Keratinocyte (primary cell): ENCODE measurements at regions not wholly inside any gene's neighbourhood (a gene's known extent, or its start where the extent isn't known, plus 50 kb on each side); places are given as distances from the start of the nearest gene placed in this dataset.

Experiments
- CTCF ChIP-seq, 3 experiments: IDR thresholded peaks in 1 of 3; conservative IDR thresholded peaks in 1 of 3; optimal IDR thresholded peaks in 1 of 3; 2 replicates in 2 of 3; 3 replicates in 1 of 3; pipeline versions ENCODE3 to v1.5.1; 2011; ENCODE audit warnings: low read length in 3 of 3, mild to moderate bottlenecking in 3 of 3, moderate library complexity in 2 of 3, control low read depth in 1 of 3, inconsistent platforms in 1 of 3; ENCODE audit not compliant: insufficient read depth in 2 of 3; ENCODE audit errors: extremely low read depth in 1 of 3
- EZH2 ChIP-seq: IDR thresholded peaks from one replicate; pipeline ENCODE4 v1.6.1; 2012; ENCODE audit warnings: inconsistent platforms, mild to moderate bottlenecking, low read length, moderate library complexity

GRCh38 chr17:14547556-14547955 lies 246.7 kb downstream of the HS3ST3B1 start:
- TF ChIP-seq CTCF (optimal IDR thresholded peaks at IDR 0.05 in 1 of 3, IDR thresholded peaks at IDR 0.05 in 1 of 3, conservative IDR thresholded peaks at IDR 0.05 in 1 of 3; ENCODE audit: extremely low read depth in 1 of 3, insufficient read depth in 2 of 3, low read length in 3 of 3) (no peak), EZH2 (no peak)
